HUES64 (cell line): ENCODE measurements at regions not wholly inside any gene's neighbourhood (a gene's known extent, or its start where the extent isn't known, plus 50 kb on each side); places are given as distances from the start of the nearest gene placed in this dataset.

Experiments used
- H3K27ac ChIP-seq: 2 replicates; pipeline ENCODE4 v1.7.0; 2013; ENCODE audit warnings: low read depth, low read length, inconsistent platforms
- H3K27me3 ChIP-seq: 2 replicates; pipeline ENCODE4 v1.6.1; 2013; ENCODE audit warnings: mild to moderate bottlenecking, low read length; ENCODE audit not compliant: insufficient read depth
- H3K36me3 ChIP-seq: 2 replicates; pipeline ENCODE4 v1.6.1; 2013; ENCODE audit warnings: mild to moderate bottlenecking, low read length; ENCODE audit not compliant: insufficient read depth
- H3K4me1 ChIP-seq: 2 replicates; pipeline ENCODE4 v1.6.1; 2013; ENCODE audit warnings: mild to moderate bottlenecking, low read length, moderate library complexity; ENCODE audit not compliant: insufficient read depth
- H3K4me3 ChIP-seq: 2 replicates; pipeline ENCODE4 v1.5.1; 2013; ENCODE audit warnings: mild to moderate bottlenecking, low read length, moderate library complexity
- H3K9ac ChIP-seq: 2 replicates; pipeline ENCODE4 v1.6.1; 2013; ENCODE audit warnings: mild to moderate bottlenecking, low read depth, low read length
- H3K9me3 ChIP-seq: 2 replicates; pipeline ENCODE4 v1.6.1; 2013; ENCODE audit warnings: low read depth, low read length; ENCODE audit not compliant: insufficient read depth
- WGBS: fragments of 150-250, 120-280 bp; methylation state at CpG from one replicate; pipeline ENCODE4 v1.1.7; 2013; ENCODE audit warnings: missing lambda C conversion rate; 5-methylcytosine and 5-hydroxymethylcytosine counted together

DNA sequence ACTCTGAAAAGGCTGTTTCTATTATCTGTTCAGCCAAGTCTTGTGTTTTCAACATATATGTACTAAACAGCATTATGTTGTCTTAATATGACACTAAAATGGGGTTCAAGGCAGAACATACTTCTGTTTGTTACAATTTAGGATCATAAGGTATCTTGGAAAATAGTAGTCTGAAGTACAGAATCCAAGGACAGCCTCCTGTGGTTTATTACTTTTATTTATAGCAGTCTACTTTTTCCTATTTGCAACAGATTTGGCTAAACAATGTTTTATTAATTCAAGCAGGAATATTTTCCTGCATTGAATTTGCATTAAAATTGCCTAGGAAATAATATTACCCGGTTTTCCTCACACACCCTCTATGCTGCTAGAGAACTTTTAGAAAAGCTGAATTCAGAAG lies 67.7 kb downstream of the PLEKHG1 start:
- H3K27ac ChIP-seq, result no peak overlapping the region
- H3K4me1 ChIP-seq, result peaks cover 7% of the 10 kb centered on the region; the same call in 1 of the 2 replicates
- H3K36me3 ChIP-seq, result no peaks in the 10 kb centered on the region
- 100% methylated on average over 1 of the region's 1 CpG for WGBS
- H3K9ac ChIP-seq, result no peak overlapping the region
- H3K27me3 ChIP-seq, result no peaks in the 10 kb centered on the region
- no peaks in the 10 kb centered on the region for H3K9me3 ChIP-seq
- no peak overlapping the region for H3K4me3 ChIP-seq

- H3K9me3 ChIP-seq, result no peaks in the 10 kb centered on the region
- no peaks in the 10 kb centered on the region for H3K27me3 ChIP-seq
- peak overlapping the region; percentile 42; the same call in 1 of the 2 replicates for H3K9ac ChIP-seq
- 87% methylated on average over 8 of the region's 8 CpGs for WGBS
- no peaks in the 10 kb centered on the region for H3K36me3 ChIP-seq
- H3K27ac ChIP-seq, result no peak overlapping the region
- H3K4me1 ChIP-seq, result peaks cover 7% of the 10 kb centered on the region; the same call in 1 of the 2 replicates
- no peak overlapping the region for H3K4me3 ChIP-seq
Observed at GRCh38 chr6:150667977-150668716, 68.5 kb downstream of the PLEKHG1 start.

GRCh38 chr6:150668900-150669302 lies 69.2 kb downstream of the PLEKHG1 start:
- H3K27ac ChIP-seq, result peak overlapping the region; percentile 19; the same call in 1 of the 2 replicates
- H3K4me1 ChIP-seq, result peaks cover 7% of the 10 kb centered on the region; the same call in 1 of the 2 replicates
- H3K27me3 ChIP-seq, result no peaks in the 10 kb centered on the region
- WGBS, result 93% methylated on average over 1 of the region's 1 CpG
- no peak overlapping the region for H3K4me3 ChIP-seq
- H3K9ac ChIP-seq, result peak overlapping the region; percentile 42; the same call in 1 of the 2 replicates
- H3K9me3 ChIP-seq, result no peaks in the 10 kb centered on the region
- H3K36me3 ChIP-seq, result no peaks in the 10 kb centered on the region

DNA sequence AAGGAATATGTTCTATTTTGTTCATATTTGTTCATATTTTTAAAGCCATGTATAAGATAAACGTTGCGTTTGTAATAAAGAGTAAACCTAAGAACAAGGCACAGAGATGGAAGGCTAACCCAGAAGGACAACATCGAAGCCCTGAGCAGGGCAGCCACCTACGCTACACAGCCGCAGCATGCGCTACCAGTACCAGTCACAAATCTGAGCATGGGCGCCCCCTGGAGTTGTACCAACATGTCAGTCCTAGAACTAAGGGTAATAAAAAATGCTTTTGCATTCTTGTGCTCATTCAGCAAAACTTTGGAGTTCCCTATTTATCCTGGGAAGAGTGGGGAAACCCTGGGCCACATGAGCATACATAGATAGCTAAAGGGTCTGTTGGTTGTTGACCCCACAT lies 70.6 kb downstream of the PLEKHG1 start:
- Histone ChIP-seq H3K4me3 (no peak overlapping the region), H3K4me1 (peaks cover 7% of the 10 kb centered on the region; the same call in 1 of the 2 replicates), H3K9me3 (no peaks in the 10 kb centered on the region), H3K27ac (no peak overlapping the region), H3K9ac (no peak overlapping the region), H3K36me3 (no peaks in the 10 kb centered on the region), H3K27me3 (no peaks in the 10 kb centered on the region)
- 94% methylated on average over 7 of the region's 7 CpGs for WGBS

DNA sequence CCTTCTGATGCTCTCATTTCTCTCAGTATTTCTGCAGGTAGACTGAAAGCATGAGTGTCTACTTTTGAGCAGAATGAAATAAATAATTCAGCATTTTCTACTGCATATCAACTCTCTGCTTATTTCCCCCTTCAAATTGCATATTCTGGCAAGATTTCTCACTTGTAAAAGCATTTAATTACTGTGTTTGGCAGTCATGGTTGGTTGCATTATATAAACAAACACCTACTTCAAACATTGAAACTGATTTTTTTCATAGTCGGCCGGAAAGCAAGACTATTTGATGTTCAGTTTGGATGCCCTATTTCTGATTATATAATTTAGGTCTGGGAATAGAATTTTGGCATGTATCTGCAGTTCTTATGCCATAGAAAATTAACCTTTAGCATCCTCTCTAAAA lies 73.1 kb downstream of the PLEKHG1 start:
- no peak overlapping the region for H3K9ac ChIP-seq

GRCh38 chr6:150673720-150674346 lies 74.1 kb downstream of the PLEKHG1 start:
- no peak overlapping the region for H3K9ac ChIP-seq
- no peaks in the 10 kb centered on the region for H3K36me3 ChIP-seq
- 93% methylated on average over 8 of the region's 9 CpGs for WGBS

More for the DNA sequence above, 73.1 kb downstream of the PLEKHG1 start:
- H3K27ac ChIP-seq, result no peak overlapping the region
- no peaks in the 10 kb centered on the region for H3K9me3 ChIP-seq
- no peaks in the 10 kb centered on the region for H3K36me3 ChIP-seq
- H3K27me3 ChIP-seq, result no peaks in the 10 kb centered on the region
- H3K4me1 ChIP-seq, result peaks cover 7% of the 10 kb centered on the region; the same call in 1 of the 2 replicates
- 100% methylated on average over 2 of the region's 2 CpGs for WGBS
- no peak overlapping the region for H3K4me3 ChIP-seq

GRCh38 chr6:150676344-150676743 lies 76.7 kb downstream of the PLEKHG1 start:
- Histone ChIP-seq H3K36me3 (no peaks in the 10 kb centered on the region), H3K9ac (no peak overlapping the region), H3K27me3 (no peaks in the 10 kb centered on the region), H3K4me1 (no peaks in the 10 kb centered on the region), H3K9me3 (no peaks in the 10 kb centered on the region), H3K27ac (no peak overlapping the region), H3K4me3 (no peak overlapping the region)
- 94% methylated on average over 4 of the region's 4 CpGs for WGBS

More at GRCh38 chr6:150673720-150674346, 74.1 kb downstream of the PLEKHG1 start:
- Histone ChIP-seq H3K4me3 (no peak overlapping the region), H3K9me3 (no peaks in the 10 kb centered on the region), H3K4me1 (peaks cover 4% of the 10 kb centered on the region; the same call in 1 of the 2 replicates), H3K27me3 (no peaks in the 10 kb centered on the region), H3K27ac (no peak overlapping the region)

DNA sequence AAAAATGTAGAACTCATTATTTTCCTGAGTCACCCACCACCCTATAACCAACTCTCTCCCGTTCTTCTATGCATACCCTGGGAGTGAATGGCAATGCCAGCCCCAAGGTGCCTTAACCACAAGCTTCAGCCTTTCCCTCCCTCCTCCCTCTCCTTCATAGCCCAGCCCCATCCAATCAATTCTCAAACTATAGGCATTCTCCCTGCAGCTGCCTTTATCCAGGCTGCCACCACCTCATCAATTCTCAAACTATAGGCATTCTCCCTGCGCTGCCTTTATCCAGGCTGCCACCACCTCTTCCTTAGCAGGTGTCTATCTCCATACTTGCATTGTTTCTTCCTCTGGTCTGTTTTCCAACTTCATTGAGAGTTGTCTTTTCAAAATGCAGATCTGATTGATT lies 77.1 kb downstream of the PLEKHG1 start:
- H3K27me3 ChIP-seq, result no peaks in the 10 kb centered on the region
- WGBS, result 90% methylated on average over 2 of the region's 2 CpGs
- H3K4me3 ChIP-seq, result no peak overlapping the region

DNA sequence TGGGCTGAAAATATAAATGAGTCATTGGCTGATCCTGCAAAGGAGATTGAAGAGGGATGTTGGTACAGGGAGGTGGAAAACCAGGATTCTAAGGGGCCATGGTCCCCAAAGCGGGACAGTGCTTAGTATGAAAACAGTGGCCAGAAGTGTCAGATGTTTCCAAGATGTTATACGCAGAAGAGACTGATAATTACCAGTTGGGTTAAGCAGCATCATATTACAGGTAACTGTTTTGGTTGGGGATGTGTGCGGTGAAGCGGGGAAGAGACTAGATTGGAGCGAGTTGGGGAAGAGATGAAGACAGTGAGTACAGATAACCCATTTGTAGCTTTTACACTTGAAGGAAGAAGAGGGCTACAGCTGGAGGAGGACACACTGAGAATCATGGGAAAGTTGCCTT lies 80.8 kb downstream of the PLEKHG1 start:
- no peak overlapping the region for H3K4me3 ChIP-seq
- H3K9ac ChIP-seq, result no peak overlapping the region
- H3K27me3 ChIP-seq, result no peaks in the 10 kb centered on the region
- H3K9me3 ChIP-seq, result no peaks in the 10 kb centered on the region
- no peak overlapping the region for H3K27ac ChIP-seq
- 96% methylated on average over 5 of the region's 5 CpGs for WGBS
- no peaks in the 10 kb centered on the region for H3K36me3 ChIP-seq
- no peaks in the 10 kb centered on the region for H3K4me1 ChIP-seq

More for the DNA sequence above, 77.1 kb downstream of the PLEKHG1 start:
- Histone ChIP-seq H3K4me1 (no peaks in the 10 kb centered on the region), H3K9ac (no peak overlapping the region), H3K36me3 (no peaks in the 10 kb centered on the region), H3K9me3 (no peaks in the 10 kb centered on the region), H3K27ac (no peak overlapping the region)

- Histone ChIP-seq H3K36me3 (no peaks in the 10 kb centered on the region), H3K27ac (no peak overlapping the region), H3K9me3 (no peaks in the 10 kb centered on the region), H3K27me3 (no peaks in the 10 kb centered on the region), H3K9ac (no peak overlapping the region), H3K4me1 (no peaks in the 10 kb centered on the region), H3K4me3 (no peak overlapping the region)
- 92% methylated on average over 11 of the region's 11 CpGs for WGBS
Observed at GRCh38 chr6:150681578-150682395, 82.1 kb downstream of the PLEKHG1 start.

- Histone ChIP-seq H3K27ac (no peak overlapping the region), H3K9me3 (no peaks in the 10 kb centered on the region), H3K9ac (no peak overlapping the region), H3K4me1 (no peaks in the 10 kb centered on the region), H3K27me3 (no peaks in the 10 kb centered on the region), H3K36me3 (no peaks in the 10 kb centered on the region), H3K4me3 (no peak overlapping the region)
- WGBS, result 88% methylated on average over 5 of the region's 8 CpGs
Observed at GRCh38 chr6:150683320-150683719, 83.6 kb downstream of the PLEKHG1 start.
